Stimulated activated CD4-positive, alpha-beta T cell treated with anti-CD3 and anti-CD28 coated beads, Interleukin-15, amount 100 ng/mL, for 1 hour (primary cell): ENCODE measurements at regions not wholly inside any gene's neighbourhood (a gene's known extent, or its start where the extent isn't known, plus 50 kb on each side); places are given as distances from the start of the nearest gene placed in this dataset.
"Not testable (repeated sequence)": the region's sequence is repeated elsewhere in the genome, so short reads cannot be mapped to it uniquely, and the experiment has no call there.

Experiments
- DNase-seq, 2 donors: peaks; one replicate each; pipeline ENCODE4 v3.0.0-alpha.2; 2020; ENCODE audit warnings: low read depth in 1 of 2, low spot score in 1 of 2

GRCh38 chr12:131272283-131272814 is 318.6 kb downstream of the ADGRD1 start:
- not testable (repeated sequence) for DNase-seq

- DNase-seq: no peak
Measured at GRCh38 chr12:131273291-131273845, 319.7 kb downstream of the ADGRD1 start.

GRCh38 chr12:131274061-131274460 is 320.4 kb downstream of the ADGRD1 start:
- DNase-seq: no peak

- DNase-seq: no peak
Measured at GRCh38 chr12:131274906-131275305, 321.2 kb downstream of the ADGRD1 start.

- DNase-seq: no peak
Measured at GRCh38 chr12:131275824-131276223, 322.1 kb downstream of the ADGRD1 start.

GRCh38 chr12:131276501-131277185 is 322.9 kb downstream of the ADGRD1 start:
- DNase-seq: no peak

- not testable (repeated sequence) for DNase-seq
Measured at GRCh38 chr12:131277186-131278091, 323.7 kb downstream of the ADGRD1 start.

GRCh38 chr12:131278451-131279115 is 324.9 kb downstream of the ADGRD1 start:
- not testable (repeated sequence) for DNase-seq

- DNase-seq: no peak
Measured at GRCh38 chr12:131279281-131279921, 325.7 kb downstream of the ADGRD1 start.

- no peak for DNase-seq
Measured at GRCh38 chr12:131280426-131280825, 326.7 kb downstream of the ADGRD1 start.

- no peak for DNase-seq
Measured at GRCh38 chr12:131281016-131281415, 327.3 kb downstream of the ADGRD1 start.

- no peak for DNase-seq
Measured at GRCh38 chr12:131282292-131283080, 328.8 kb downstream of the ADGRD1 start.

GRCh38 chr12:131283191-131283861 is 329.6 kb downstream of the ADGRD1 start:
- DNase-seq: no peak

GRCh38 chr12:131283862-131284825 is 330.4 kb downstream of the ADGRD1 start:
- DNase-seq: not testable (repeated sequence)

- DNase-seq: not testable (repeated sequence)
Measured at GRCh38 chr12:131284954-131285904, 331.5 kb downstream of the ADGRD1 start.

GRCh38 chr12:131285905-131286295 is 332.2 kb downstream of the ADGRD1 start:
- not testable (repeated sequence) for DNase-seq

GRCh38 chr12:131286301-131286700 is 332.6 kb downstream of the ADGRD1 start:
- DNase-seq: not testable (repeated sequence)
